HL-60 (cell line): ENCODE measurements at regions not wholly inside any gene's neighbourhood (a gene's known extent, or its start where the extent isn't known, plus 50 kb on each side); places are given as distances from the start of the nearest gene placed in this dataset.

Source experiments
- DNase-seq, 2 experiments: peaks; one replicate each; pipeline ENCODE4 v3.0.0-alpha.2; 2010 to 2020; ENCODE audit warnings: low read depth in 1 of 2, low spot score in 1 of 2
- H3K27ac ChIP-seq: fragments of 250-450 bp; sonication (Bioruptor Pico); replicated peaks from 2 replicates; pipeline ENCODE4 v1.5.1; 2020; ENCODE audit warnings: mild to moderate bottlenecking, moderate library complexity
- H3K27me3 ChIP-seq: fragments of 250-450 bp; sonication (Bioruptor Pico); 2 replicates; pipeline ENCODE4 v1.5.1; 2021; ENCODE audit warnings: mild to moderate bottlenecking, moderate library complexity; ENCODE audit not compliant: insufficient read depth, poor library complexity, severe bottlenecking
- H3K4me3 ChIP-seq: replicated peaks from 2 replicates; pipeline ENCODE4 v1.5.1; 2011; ENCODE audit warnings: mild to moderate bottlenecking, control low read depth, low read length; ENCODE audit not compliant: insufficient read depth
- CTCF ChIP-seq: IDR thresholded peaks from one replicate; pipeline ENCODE4 v1.5.1; 2011; ENCODE audit warnings: low read length, control low read depth, inconsistent platforms; ENCODE audit not compliant: insufficient read depth
- GABPA ChIP-seq: IDR thresholded peaks from 2 replicates; pipeline ENCODE4 v1.6.1; 2012; ENCODE audit warnings: low read depth
- POLR2AphosphoS5 ChIP-seq: IDR thresholded peaks from 2 replicates; pipeline ENCODE4 v1.6.1; 2012; ENCODE audit warnings: low read depth
- REST ChIP-seq: IDR thresholded peaks from 2 replicates; pipeline ENCODE4 v1.6.1; 2012; ENCODE audit warnings: low read depth; ENCODE audit not compliant: insufficient replicate concordance
- SPI1 ChIP-seq: IDR thresholded peaks from 2 replicates; pipeline ENCODE4 v1.6.1; 2012; ENCODE audit warnings: low read depth, mild to moderate bottlenecking, borderline replicate concordance

GRCh38 chr20:22678678-22679077, 94.3 kb upstream of the FOXA2 start:
- TF ChIP-seq CTCF (no peak), REST (no peak), SPI1 (no peak), GABPA (no peak), POLR2AphosphoS5 (no peak)
- no peak for DNase-seq
- Histone ChIP-seq H3K27me3 (no peaks in the 10 kb centered on the region), H3K4me3 (no peak overlapping the region), H3K27ac (no peak overlapping the region)

GRCh38 chr20:22679197-22679596, 94.8 kb upstream of the FOXA2 start:
- DNase-seq: no peak
- TF ChIP-seq POLR2AphosphoS5: no peak
- no peak for TF ChIP-seq REST
- TF ChIP-seq CTCF: no peak
- no peak for TF ChIP-seq GABPA
- no peak for TF ChIP-seq SPI1
- no peaks in the 10 kb centered on the region for H3K27me3 ChIP-seq

GRCh38 chr20:22680031-22680740, 95.8 kb upstream of the FOXA2 start:
- no peak for DNase-seq
- TF ChIP-seq GABPA (no peak), CTCF (no peak), SPI1 (no peak), REST (no peak), POLR2AphosphoS5 (no peak)
- H3K27ac ChIP-seq: no peak overlapping the region
- H3K4me3 ChIP-seq: no peak overlapping the region
- H3K27me3 ChIP-seq: no peaks in the 10 kb centered on the region

More at GRCh38 chr20:22679197-22679596, 94.8 kb upstream of the FOXA2 start:
- Histone ChIP-seq H3K4me3 (no peak overlapping the region), H3K27ac (no peak overlapping the region)
